GM12875 (cell line): ENCODE measurements at regions not wholly inside any gene's neighbourhood (a gene's known extent, or its start where the extent isn't known, plus 50 kb on each side); places are given as distances from the start of the nearest gene placed in this dataset.

Experiments
- H3K4me3 ChIP-seq: one replicate; pipeline ENCODE4 v1.5.1; 2011; ENCODE audit warnings: low read depth, low read length, control low read depth
- TF ChIP-seq, protein P1 (sequence below): IDR thresholded peaks from 2 replicates; pipeline ENCODE4 v1.5.1; 2011; ENCODE audit warnings: low read depth, mild to moderate bottlenecking, control low read depth, inconsistent platforms, low read length, moderate library complexity, borderline replicate concordance; ENCODE audit not compliant: insufficient read depth

DNA sequence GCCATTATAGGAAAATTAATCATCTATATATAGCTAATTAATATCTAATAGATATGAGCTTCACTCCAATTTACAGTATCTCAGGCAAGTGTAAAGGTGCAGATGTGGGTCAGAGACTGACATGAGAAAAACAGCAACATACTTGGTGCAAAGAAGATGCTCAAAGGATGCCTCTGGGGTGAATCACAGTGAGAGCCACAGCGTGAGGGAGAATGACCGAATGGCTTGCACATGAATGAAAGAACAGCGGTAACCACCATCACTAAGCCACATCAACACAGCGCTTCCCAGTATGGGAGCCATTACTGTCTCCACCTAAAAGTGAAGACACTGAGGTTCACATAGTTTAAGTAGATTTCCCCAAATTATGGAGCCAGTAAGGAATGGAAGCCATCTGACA lies 423.4 kb upstream of the ID2 start:
- no peak overlapping the region for H3K4me3 ChIP-seq
- TF ChIP-seq, protein P1, sequence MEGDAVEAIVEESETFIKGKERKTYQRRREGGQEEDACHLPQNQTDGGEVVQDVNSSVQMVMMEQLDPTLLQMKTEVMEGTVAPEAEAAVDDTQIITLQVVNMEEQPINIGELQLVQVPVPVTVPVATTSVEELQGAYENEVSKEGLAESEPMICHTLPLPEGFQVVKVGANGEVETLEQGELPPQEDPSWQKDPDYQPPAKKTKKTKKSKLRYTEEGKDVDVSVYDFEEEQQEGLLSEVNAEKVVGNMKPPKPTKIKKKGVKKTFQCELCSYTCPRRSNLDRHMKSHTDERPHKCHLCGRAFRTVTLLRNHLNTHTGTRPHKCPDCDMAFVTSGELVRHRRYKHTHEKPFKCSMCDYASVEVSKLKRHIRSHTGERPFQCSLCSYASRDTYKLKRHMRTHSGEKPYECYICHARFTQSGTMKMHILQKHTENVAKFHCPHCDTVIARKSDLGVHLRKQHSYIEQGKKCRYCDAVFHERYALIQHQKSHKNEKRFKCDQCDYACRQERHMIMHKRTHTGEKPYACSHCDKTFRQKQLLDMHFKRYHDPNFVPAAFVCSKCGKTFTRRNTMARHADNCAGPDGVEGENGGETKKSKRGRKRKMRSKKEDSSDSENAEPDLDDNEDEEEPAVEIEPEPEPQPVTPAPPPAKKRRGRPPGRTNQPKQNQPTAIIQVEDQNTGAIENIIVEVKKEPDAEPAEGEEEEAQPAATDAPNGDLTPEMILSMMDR = no peak

DNA sequence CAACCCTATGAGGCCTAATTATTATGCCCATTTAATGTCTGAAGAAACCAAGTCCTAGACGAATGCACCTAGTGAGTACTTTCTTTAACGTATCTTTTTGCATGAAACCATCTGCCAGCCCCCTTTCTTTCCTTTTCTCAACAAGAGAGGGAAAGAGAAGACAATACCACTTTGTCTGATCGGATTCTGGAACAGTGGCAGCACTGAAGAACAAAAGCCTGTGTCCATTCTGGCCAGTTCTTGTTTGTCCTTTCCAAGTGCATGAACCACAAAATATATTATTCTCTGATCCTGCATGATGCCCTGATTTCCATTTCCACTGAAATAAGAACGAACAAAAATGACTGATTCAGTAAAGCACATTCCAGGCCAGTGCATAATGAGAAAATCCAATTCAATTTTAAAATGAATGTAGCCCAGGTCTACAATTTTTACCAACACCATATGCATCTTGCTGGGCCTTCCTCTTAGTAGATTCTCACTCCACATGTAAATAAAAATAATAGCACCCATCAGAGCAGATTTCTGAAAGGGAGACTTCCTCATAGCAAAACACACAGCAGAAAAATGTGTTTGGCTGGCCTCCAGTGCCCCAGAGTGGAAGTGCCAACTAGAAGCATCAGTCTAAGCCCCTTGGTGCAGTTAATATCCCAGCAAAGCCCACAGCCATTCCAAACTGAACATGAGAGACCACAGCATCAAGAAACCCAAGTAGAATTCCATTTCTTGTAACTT lies 422.6 kb upstream of the ID2 start:
- no peak overlapping the region for H3K4me3 ChIP-seq
- TF ChIP-seq, protein P1 = no peak

DNA sequence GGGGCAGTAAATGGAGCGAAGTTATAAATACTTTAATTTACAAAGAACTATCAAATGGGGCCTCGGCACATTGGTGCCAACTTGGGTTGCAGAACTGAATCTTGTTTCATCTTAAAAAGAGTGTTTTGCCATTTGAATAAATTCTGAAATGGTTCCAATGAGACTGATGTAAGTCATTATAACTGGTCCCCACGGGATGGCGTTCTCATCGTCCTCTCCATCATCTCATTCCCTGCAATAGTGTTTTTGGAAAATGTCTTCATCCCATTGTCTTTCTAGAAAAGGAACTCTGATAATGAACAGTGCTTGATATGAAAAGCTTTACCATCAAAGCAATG lies 422.0 kb upstream of the ID2 start:
- TF ChIP-seq, protein P1 = no peak

DNA sequence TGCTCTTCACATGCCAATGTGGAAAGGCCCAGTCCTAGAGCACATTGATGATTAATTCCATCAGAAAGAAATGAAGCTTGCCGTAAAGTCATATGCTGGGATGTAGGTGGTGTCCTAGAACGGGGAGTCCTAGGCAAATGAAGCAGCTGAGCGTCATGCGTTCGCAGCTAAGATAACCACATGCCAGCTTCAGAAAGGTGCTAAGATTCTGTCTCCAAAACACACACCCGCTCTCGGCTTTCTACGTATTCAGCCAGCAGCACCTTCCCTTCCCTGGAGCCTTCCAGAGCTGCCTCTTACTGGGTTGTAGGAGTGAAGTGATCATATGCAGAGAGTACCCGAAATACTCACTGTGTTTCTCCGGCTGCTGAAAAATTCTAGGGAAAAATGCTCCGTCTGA lies 421.6 kb upstream of the ID2 start:
- TF ChIP-seq, protein P1 = no peak
- H3K4me3 ChIP-seq = no peak overlapping the region

More for the DNA sequence above, 422.0 kb upstream of the ID2 start:
- no peak overlapping the region for H3K4me3 ChIP-seq

DNA sequence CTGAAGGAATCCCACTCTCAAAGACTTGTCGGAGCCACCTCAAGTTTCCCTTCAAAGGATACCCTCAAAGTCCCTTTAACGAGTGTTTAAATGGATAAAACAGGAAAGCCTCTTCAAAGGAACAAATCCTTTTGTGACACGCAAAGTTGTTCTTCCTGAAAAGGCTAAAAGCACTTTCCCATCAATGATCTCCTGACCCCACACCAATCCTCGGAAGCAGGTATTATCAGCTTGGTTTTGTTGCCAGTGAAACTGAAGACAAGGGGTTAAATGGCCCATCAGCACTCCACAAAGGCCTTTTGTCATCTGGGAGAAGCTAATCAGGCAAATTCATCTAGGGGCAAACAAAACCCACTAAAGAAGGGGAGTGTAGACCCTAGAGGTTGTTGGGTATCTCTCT lies 418.0 kb upstream of the ID2 start:
- TF ChIP-seq, protein P1 = no peak
- H3K4me3 ChIP-seq = no peak overlapping the region

DNA sequence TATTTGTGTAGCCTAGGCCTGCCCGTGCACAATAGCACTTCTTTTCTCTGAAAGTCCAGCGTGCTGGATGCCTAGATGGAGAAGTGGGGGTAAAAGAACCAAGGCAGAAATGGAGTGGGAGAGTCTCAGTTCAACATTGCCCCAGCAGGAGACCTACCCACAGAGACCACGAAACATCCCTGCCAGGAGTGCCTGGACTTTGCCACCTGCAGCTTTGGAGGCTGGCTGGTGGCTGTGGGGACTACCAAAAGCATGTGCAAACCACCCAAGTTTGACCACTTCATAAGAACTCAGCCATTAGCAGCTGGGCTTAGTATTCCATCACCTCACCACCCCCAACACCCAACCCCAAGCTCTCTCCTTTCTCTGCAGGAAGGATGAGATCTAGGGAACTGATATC lies 416.9 kb upstream of the ID2 start:
- H3K4me3 ChIP-seq = no peak overlapping the region
- TF ChIP-seq, protein P1 = no peak

DNA sequence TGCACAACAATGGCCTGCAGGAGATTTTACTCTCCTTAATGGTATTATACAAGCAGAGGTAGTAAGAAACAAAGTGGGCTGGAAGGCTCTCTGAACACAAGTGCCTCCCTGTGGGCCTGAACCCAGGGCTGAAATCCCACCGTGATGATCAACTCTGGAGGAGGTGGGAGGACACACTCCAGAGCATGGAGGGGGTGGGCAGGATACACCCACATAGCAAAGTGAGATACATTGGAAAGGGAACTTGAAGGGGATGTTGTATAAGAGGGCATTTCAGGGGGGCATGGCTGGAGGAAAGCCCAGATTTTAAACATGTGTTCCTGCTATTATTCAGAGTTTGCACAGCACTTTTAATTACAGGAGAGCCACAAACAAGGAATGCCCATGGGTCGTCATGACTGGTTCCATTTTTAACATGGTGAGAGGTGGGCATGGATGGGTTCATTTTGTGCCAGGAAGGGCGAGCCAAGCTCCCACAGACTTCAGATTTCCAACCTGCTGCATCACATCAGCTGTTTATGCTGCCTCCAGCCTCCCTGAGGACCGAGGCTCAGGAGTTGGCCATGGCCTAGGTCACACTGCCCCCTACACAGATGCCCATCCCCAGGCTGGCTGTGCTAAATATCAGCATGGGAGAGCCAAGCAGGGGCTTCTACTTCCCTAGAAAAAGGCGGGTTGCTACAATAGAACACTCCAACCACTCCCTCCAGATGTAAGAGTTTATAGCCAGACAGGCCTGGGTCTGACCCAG lies 416.2 kb upstream of the ID2 start:
- H3K4me3 ChIP-seq = no peak overlapping the region
- TF ChIP-seq, protein P1 = no peak
